OCI-LY1 (cell line): ENCODE measurements at regions not wholly inside any gene's neighbourhood (a gene's known extent, or its start where the extent isn't known, plus 50 kb on each side); places are given as distances from the start of the nearest gene placed in this dataset.

Experiments used
- CTCF ChIP-seq: fragments of 200-600 bp; sonication (generic), shearing (Covaris generic); IDR thresholded peaks from 2 replicates; pipeline ENCODE4 v1.5.1; 2017; ENCODE audit warnings: mild to moderate bottlenecking, antibody characterized with exemption, low read length, moderate library complexity, mixed read lengths
- EZH2 ChIP-seq: fragments of 200-600 bp; sonication (generic), shearing (Covaris generic); IDR thresholded peaks from 2 replicates; pipeline ENCODE4 v1.8.0; 2017; ENCODE audit warnings: borderline replicate concordance, mixed run types, mild to moderate bottlenecking, antibody characterized with exemption, low read length, moderate library complexity, mixed read lengths

GRCh38 chr16:62130101-62130500 lies 93.9 kb upstream of the CDH8 start:
- no peak for TF ChIP-seq CTCF
- no peak for TF ChIP-seq EZH2
